SW 1271 (cell line): ENCODE measurements at regions not wholly inside any gene's neighbourhood (a gene's known extent, or its start where the extent isn't known, plus 50 kb on each side); places are given as distances from the start of the nearest gene placed in this dataset.
"Not testable (repeated sequence)": the region's sequence is repeated elsewhere in the genome, so short reads cannot be mapped to it uniquely, and the experiment has no call there.

Experiments used
- DNase-seq, 2 experiments: peaks; one replicate each; lab custom pipeline; 2025; lab: John Stamatoyannopoulos, UW

GRCh38 chr4:146124023-146124680, 51.4 kb upstream of the LSM6 start:
- no peak for DNase-seq

GRCh38 chr4:146123231-146123630, 52.3 kb upstream of the LSM6 start:
- DNase-seq, result no peak

- no peak for DNase-seq
These were observed 53.1 kb upstream of the LSM6 start for GRCh38 chr4:146122398-146122797.

- no peak for DNase-seq
These were observed 53.8 kb upstream of the LSM6 start for GRCh38 chr4:146121757-146122156.

DNA sequence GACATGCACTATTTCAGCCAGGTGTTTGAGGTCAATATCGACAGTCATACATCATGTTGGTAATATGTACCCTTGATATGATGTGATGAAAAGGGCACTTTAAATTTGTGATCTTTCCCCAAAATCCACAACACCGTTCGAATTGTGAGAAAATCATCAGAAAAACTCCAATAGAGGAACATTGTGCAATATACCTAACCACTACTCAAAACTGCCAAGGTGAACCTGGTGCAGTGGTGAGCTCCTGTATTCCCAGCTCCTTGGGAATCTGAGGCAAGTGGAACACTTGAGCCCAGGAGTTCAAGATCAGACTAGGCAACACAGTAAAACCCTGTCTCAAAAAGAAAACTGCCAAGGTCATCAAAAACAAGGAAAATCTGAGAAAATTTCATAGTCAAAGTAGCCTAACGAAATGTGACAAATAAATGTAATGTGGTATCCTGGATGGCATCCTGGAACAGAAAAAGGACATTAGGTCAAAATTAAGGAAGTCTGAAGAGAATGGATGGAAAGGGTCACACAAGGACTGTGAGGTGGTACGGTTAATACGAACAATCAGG, 55.6 kb upstream of the LSM6 start:
- DNase-seq, result no peak

GRCh38 chr4:146114066-146114465, 61.5 kb upstream of the LSM6 start:
- DNase-seq, result no peak

DNA sequence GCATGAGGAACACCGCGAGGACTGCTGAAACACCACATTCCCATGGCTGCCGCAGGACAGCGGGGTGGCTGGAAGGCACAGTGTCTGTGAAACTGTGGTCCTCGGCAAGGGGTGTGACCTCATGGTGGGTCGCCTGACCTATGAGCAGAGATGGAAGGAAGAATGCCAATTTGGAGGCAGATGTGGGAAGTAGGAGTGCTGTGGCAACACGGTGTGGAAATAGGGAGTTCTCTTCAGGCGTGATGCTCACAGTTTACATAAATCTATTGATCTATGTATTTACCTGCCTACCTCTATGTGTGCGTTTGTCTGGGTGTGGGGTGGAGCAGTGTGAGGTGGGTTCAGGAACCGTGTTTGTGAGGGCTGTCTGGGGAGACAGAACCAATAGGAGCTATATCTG, 62.3 kb upstream of the LSM6 start:
- no peak for DNase-seq

DNA sequence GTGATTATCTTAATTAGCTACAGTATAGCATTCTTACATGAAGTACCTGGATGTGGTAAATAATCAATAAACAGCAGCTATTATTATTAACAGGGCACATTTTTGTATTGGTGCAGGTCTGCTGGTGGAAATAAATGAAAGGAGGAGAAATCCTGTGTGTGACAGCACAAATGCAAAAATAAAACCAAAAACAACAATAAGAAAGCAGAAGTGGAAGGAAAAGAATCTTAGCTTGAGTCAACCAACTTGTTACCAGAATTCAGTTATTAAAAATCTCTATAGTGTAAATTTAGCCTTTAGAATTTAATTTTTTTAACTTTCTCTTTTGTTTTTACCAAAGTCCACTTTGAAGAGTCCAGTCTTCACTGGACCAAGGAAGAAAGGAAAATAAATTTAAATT, 63.1 kb upstream of the LSM6 start:
- DNase-seq, result no peak

DNA sequence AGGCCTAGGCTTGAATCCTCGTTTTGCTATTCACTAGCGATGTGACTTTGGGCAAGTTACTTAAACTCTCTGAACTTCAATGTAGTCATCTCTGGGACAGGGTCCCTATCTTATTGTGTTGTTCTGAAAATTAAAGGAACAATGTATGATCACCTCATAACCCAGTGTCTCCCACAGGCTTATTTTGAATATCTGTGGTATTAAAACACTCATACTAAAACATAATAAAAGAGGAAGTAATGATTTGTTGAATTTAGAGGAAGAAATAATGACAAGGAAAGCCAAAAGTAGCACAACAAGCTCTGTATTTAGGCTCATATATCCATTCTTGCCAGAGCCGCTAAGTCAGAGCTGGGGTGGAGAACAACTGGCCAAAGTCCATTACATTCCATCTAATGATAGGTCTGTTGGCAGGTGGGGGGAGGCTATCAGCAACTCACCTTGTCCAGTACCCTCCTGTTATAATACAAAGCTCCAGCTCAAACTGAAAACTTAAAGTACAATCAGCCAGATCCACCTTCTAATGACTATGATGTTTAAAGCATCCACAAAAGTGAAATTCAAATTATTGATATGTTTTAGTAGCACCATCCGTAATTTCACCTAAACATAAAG, 64.5 kb upstream of the LSM6 start:
- no peak for DNase-seq

DNA sequence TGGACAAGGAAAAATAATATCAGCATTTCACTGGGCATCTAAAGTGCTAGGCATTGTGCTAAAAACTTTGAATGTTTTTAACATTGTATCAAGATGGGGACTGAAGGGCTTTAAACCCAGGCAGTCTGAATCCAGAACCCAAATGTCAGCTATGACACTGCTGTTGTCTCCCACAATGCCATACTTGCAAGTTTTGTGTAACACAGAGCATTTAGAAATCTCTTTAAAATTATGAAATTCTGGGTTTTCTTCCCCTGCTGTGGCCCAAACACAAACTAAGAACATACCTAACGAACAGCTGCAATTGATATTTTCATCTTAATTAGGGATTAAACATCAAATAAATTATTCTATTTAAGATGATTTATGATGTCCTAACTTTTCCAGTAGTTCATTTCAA, 66.8 kb upstream of the LSM6 start:
- DNase-seq, result no peak

- DNase-seq, result no peak
These were observed 67.8 kb upstream of the LSM6 start for GRCh38 chr4:146107587-146108240.

DNA sequence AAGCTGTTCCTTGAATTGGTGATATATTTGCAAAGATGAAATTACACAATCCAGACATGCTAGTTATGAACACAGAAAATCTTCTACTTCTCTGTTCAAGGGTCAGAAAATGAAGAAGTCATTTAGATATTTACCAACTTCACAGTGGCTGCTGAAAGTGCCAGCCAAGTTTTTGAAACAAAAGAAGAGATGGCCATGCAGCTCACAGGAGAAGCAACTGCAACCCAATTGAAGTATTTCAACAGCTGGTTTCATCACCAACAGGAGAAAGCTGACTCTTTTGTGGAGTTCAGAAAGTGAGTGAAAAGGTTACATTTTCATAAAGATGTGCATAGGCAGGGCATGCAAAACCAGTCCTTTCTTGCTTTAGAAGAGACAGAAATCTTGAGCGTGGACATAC, 70.1 kb upstream of the LSM6 start:
- DNase-seq, result no peak

DNA sequence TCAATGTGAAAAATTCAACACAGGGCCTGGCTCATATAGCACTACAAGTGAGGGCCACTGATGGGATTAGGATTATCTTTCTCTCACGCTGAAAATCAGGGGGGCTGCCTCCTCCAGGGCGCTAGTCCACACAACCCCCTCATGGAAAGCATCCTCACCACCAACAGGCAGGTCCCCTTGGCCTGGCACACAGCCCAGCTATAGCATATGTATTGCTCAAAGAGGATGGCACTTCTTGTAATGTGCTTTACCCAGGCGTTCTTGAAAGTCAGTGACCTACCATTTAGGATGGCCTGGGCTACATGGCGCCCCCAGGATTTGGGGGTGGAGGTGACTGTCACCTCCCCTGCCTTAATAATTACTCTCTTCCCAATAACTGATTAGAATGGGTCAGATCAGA, 71.0 kb upstream of the LSM6 start:
- DNase-seq, result no peak

DNA sequence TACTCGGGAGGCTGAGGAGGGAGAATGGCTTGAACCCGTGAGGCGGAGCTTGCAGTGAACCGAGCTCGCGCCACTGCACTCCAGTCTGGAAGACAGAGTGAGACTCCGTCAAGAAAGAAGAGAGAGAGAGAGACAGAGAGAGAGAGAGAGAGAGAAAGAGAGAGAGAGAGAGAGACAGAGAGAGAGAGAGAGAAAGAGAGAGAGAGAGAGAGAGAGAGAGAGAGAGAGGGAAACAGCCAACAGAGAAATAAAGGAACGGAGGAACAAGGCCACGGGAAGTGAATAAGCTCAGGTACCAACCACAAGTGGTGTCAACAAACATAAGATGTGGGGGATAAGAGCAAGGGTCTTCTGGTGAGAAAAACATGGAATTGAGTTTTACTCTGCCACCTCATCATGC, 71.5 kb upstream of the LSM6 start:
- not testable (repeated sequence) for DNase-seq

DNA sequence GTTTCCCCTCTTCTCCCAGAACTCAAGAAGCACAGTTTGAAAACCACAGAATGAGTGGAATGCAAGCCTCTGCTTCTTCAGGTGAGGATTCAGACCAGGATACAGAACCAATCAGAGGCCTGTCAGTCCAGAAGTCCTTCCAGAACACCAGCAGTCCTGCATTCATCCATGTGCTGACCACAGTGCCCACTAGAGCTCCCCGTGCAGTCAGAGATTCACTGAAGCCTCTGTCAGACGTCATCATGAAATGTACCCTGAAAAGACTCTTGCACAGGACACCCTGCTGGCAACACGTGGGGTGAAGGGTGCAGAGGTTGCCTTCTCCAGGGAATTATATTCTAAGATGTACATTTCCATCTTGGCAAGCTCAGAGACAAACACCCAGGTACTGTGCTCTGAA, 75.9 kb upstream of the LSM6 start:
- no peak for DNase-seq

GRCh38 chr4:146098978-146099377, 76.5 kb upstream of the LSM6 start:
- no peak for DNase-seq

DNA sequence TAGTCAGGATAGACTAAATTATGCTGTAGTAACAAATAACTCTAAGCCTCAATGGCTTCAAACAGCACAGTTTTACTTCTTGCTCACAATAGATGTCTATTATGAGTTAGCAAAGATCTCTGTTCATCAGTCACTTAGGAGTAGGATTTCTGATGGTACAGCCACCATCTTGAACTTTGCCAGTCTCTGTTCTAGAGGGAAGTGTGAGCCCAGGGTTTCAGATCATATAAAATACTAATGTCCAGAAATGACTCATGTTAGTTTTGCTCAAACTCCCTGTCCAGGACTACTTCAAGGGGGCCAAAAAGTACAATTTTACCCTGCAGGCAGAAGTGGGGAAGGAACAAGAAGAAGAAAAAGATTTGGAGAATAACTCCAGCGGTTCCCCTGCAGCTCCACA, 77.1 kb upstream of the LSM6 start:
- DNase-seq, result no peak

DNA sequence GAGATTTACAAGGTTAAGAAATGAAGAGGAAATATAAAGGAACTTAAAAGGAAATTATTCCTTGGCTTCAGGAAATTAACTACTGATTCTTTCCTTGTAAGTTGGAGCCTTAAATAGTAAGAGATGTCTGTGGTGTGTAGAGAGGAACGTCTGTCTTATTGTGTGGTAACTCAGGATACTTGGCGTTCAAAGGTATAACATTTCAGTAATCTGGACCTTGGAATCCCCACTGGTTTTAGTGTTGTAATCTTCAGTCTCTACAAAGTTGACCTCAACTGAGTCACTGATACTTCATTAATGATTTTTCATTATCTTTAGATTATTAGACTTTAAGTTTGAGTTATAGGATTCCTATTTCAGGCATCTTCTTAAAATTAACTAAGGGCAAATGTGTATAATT, 79.1 kb upstream of the LSM6 start:
- DNase-seq, result no peak

DNA sequence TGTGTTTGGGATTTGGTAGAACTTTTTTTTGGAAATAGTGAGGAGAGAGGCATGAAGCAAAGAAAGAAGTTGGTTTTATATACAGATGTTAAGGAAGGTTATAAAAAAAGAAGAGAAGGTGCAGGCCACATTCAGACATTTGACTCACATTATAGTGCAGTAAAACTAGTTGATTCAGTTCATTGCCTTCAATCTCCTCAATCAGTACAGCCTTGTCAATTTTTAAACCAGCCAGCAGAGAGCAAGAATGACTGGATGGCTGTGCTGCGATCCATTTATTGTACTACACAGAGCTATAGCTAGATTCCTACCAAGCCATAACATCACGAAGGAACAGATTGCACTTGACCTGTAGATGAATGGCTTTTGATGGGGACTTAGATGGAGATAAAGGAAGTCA, 79.7 kb upstream of the LSM6 start:
- DNase-seq, result no peak

DNA sequence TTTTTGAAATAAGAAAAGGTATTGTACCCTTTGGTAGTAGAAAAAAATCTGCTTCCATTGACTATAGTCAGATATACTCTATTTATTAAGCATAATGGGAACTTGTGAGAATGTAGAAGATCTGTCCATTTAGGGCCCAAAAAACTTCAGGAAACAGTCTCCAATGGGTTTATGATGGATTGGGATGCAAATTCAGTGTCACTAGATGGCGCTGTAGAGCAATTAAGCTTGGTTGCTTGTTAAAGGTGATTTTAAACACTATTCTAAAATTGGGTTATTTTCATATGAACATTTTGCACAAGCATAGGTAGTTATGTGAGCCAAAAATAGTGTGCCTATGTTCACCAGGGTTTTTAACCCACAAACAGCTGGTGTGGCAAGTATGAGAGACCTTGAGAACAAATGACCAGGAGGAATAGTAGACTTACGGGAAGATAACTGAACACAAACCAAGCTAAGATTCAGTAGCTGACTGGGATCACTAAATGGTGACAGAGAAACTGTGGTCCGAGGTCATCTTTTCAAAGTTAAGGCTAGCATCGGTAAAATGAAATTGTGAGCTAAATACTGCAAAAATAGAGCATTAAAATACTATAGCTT, 80.3 kb upstream of the LSM6 start:
- DNase-seq, result peak in 1 of 2 experiments; percentile 7

- DNase-seq, result no peak
These were observed 86.8 kb upstream of the LSM6 start for GRCh38 chr4:146088690-146089089.

DNA sequence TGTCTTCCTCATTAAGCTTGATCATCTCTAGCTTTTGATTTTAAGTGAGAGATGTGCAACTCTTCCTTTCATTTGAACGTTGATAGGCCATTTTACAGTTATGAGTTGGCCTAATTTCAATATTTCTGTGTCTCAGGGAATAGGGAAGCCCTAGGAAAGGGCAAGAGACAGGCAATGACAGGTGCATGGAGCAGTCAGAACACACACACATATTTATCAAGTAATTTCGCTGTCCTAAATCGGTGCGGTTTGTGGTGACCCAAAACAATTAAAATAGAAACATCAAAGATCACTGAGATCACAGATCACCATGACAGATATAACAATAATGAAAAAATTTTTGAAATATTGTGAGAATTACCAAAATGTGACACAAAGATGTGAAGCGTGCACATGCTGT, 87.7 kb upstream of the LSM6 start:
- no peak for DNase-seq

DNA sequence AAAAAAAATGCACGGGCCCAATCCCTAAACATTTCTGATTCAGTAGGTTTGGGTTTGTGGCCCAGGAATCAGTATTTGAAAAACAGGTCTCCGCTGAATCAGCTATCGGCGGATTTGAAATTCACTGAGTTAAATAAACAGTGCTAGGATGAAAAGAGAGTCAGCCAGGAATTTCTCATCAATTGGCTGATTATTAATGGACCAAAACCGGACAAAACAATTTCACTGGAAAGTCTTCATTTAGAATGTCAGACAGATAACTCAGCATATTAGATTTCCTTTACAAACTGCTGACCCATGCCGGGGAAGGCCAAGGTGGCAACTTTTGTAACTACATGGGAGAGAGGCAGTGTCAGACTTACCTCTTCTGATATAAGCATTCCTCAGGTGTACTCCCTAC, 99.4 kb upstream of the LSM6 start:
- no peak for DNase-seq
